Erythroblast (primary cell): ENCODE measurements at regions not wholly inside any gene's neighbourhood (a gene's known extent, or its start where the extent isn't known, plus 50 kb on each side); places are given as distances from the start of the nearest gene placed in this dataset.

Experiments
- GATA1 ChIP-seq: IDR thresholded peaks from 2 replicates; pipeline ENCODE4 v1.6.1; 2011; ENCODE audit warnings: low read depth, mild to moderate bottlenecking, control low read depth, low read length, moderate library complexity
- POLR2A ChIP-seq: IDR thresholded peaks from 2 replicates; pipeline ENCODE4 v1.6.1; 2011; ENCODE audit warnings: mild to moderate bottlenecking, low read length

DNA sequence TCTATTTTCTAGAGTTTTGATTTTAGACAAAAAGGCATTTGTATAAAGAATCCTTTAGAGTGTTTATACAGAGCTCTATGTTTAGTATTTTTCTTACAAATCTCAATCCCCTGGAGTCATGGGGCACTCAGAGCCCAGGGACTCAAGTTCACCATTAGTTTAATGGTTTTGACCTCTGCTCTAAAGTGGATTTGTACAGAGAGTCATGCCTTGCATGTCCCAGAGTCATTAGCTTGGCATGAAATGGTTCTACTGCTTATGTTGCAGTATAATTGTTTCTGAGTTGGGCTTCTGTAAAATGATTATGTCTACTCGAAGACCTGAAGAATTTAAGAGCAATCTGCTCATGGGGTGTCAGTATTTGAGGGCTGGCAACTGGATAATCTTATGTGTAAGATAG is 406.2 kb downstream of the DLEU7 start:
- TF ChIP-seq POLR2A = no peak
- no peak for TF ChIP-seq GATA1
